D721Med (cell line): ENCODE measurements at regions not wholly inside any gene's neighbourhood (a gene's known extent, or its start where the extent isn't known, plus 50 kb on each side); places are given as distances from the start of the nearest gene placed in this dataset.

ENCODE experiments used
- DNase-seq: peaks from one replicate; pipeline ENCODE4 v3.0.0; 2011; ENCODE audit warnings: low spot score; ENCODE audit not compliant: insufficient read length
- FAIRE-seq: peaks from 2 replicates; lab custom pipeline; 2011; peaks lifted over from hg19 to GRCh38; lab: Jason Lieb, UNC
- CTCF ChIP-seq: IDR thresholded peaks from 2 replicates; pipeline ENCODE4 v1.5.1; 2012; ENCODE audit warnings: mild to moderate bottlenecking, control low read depth; ENCODE audit not compliant: insufficient read depth; ENCODE audit errors: missing control alignments

GRCh38 chr10:15462253-15462897 lies 91.3 kb upstream of the FAM171A1 start:
- FAIRE-seq (no peak), DNase-seq (no peak)
- no peak for TF ChIP-seq CTCF

GRCh38 chr10:15461353-15462108 lies 90.4 kb upstream of the FAM171A1 start:
- TF ChIP-seq CTCF, result peak; percentile 6
- FAIRE-seq, result no peak
- DNase-seq, result no peak

DNA sequence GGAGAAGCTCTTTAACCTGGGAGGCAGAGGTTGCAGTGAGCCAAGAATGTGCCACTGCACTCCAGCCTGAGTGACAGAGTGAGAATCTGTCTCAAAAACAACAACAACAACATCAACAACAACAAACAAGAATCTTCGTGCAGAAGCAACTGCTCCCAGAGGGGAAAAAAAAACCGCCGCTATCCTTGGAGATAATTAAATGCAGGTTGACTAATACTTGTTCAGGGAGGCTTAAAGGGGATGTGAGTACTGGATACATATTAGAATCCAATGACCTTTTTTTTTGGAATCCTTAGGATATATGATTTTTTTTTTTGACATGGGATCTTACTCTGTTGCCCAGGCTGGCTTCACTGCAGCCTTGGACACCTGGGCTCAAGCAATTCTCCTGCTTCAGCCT lies 89.6 kb upstream of the FAM171A1 start:
- DNase-seq (no peak), FAIRE-seq (no peak)
- TF ChIP-seq CTCF, result no peak

- FAIRE-seq, result no peak
- TF ChIP-seq CTCF, result no peak
- DNase-seq, result no peak
These were observed 88.1 kb upstream of the FAM171A1 start for GRCh38 chr10:15459218-15459617.

GRCh38 chr10:15457382-15457781 lies 86.3 kb upstream of the FAM171A1 start:
- DNase-seq, result no peak
- TF ChIP-seq CTCF, result no peak
- no peak for FAIRE-seq

- no peak for DNase-seq
- FAIRE-seq, result no peak
- no peak for TF ChIP-seq CTCF
These were observed 84.4 kb upstream of the FAM171A1 start for GRCh38 chr10:15455456-15455855.

GRCh38 chr10:15453926-15454325 lies 82.8 kb upstream of the FAM171A1 start:
- DNase-seq (no peak), FAIRE-seq (no peak)
- no peak for TF ChIP-seq CTCF
